ENCODE measurements at regions not wholly inside any gene's neighbourhood (a gene's known extent, or its start where the extent isn't known, plus 50 kb on each side); places are given as distances from the start of the nearest gene placed in this dataset.
A peak's percentile ranks its signal among the peaks of the same experiment; 100 is the strongest.
"Not testable (repeated sequence)": the region's sequence is repeated elsewhere in the genome, so short reads cannot be mapped to it uniquely, and the experiment has no call there.

GRCh38 chr7:65770473-65771225 is 102.2 kb upstream of the VKORC1L1 start:
- Histone ChIP-seq H2AFZ (ENCODE audit: low read length) (peak overlapping the region; percentile 99), H3K23ac (ENCODE audit: low read depth, low read length, poor library complexity) (peak overlapping the region; percentile 91), H3K4me3 (ENCODE audit: low read length in 2 of 2) (peak overlapping the region; percentile 100), H2BK5ac (ENCODE audit: low read length) (peak overlapping the region; percentile 75), H3K9ac (ENCODE audit: low read depth, low read length, poor library complexity) (peak overlapping the region; percentile 97), H3K18ac (ENCODE audit: low read length) (peak overlapping the region; percentile 78), H3K4me2 (ENCODE audit: insufficient read depth, low read length, poor library complexity, severe bottlenecking) (peak overlapping the region; percentile 45), H3K14ac (ENCODE audit: low read length) (peak overlapping the region; percentile 31)
- H2BK12ac ChIP-seq (ENCODE audit: low read length); H3K79me1 ChIP-seq (ENCODE audit: low read depth, low read length); H2BK120ac ChIP-seq (ENCODE audit: low read depth, low read length); H2AK5ac ChIP-seq (ENCODE audit: low read depth, low read length); H4K8ac ChIP-seq (ENCODE audit: low read depth, low read length); H3K4me1 ChIP-seq (ENCODE audit: control insufficient read depth in 2 of 2, insufficient read depth in 1 of 2, low read depth in 1 of 2, low read length in 2 of 2); H4K91ac ChIP-seq (ENCODE audit: low read depth, low read length, poor library complexity); H3K4ac ChIP-seq (ENCODE audit: low read length); H3K27me3 ChIP-seq (ENCODE audit: control insufficient read depth in 3 of 3, insufficient read depth in 3 of 3, low read depth in 1 of 3, low read length in 3 of 3); H3K36me3 ChIP-seq (replicated peaks in 1 of 2; ENCODE audit: control insufficient read depth in 2 of 2, insufficient read depth in 2 of 2, low read length in 2 of 2); H3K9me3 ChIP-seq (replicated peaks in 1 of 2; ENCODE audit: control insufficient read depth in 2 of 2, insufficient read depth in 1 of 2, low read depth in 1 of 2, low read length in 2 of 2); H3K27ac ChIP-seq (replicated peaks; ENCODE audit: low read length); H2BK15ac ChIP-seq (ENCODE audit: low read length): not testable (repeated sequence)
- DNase-seq (ENCODE audit: low spot score), result peak; percentile 80
- WGBS, 2 donors (ENCODE audit: extremely low coverage in 2 of 2, insufficient read length in 2 of 2, insufficient replicate concordance in 1 of 2), result no CpG with 5 or more reads among the region's 44 CpGs

GRCh38 chr7:65771226-65771569 is 101.7 kb upstream of the VKORC1L1 start:
- not testable (repeated sequence) for H3K36me3 ChIP-seq (replicated peaks in 1 of 2; ENCODE audit: control insufficient read depth in 2 of 2, insufficient read depth in 2 of 2, low read length in 2 of 2); H2AK5ac ChIP-seq (ENCODE audit: low read depth, low read length); H3K4me1 ChIP-seq (ENCODE audit: control insufficient read depth in 2 of 2, insufficient read depth in 1 of 2, low read depth in 1 of 2, low read length in 2 of 2); H3K79me1 ChIP-seq (ENCODE audit: low read depth, low read length); H4K91ac ChIP-seq (ENCODE audit: low read depth, low read length, poor library complexity); H3K27me3 ChIP-seq (ENCODE audit: control insufficient read depth in 3 of 3, insufficient read depth in 3 of 3, low read depth in 1 of 3, low read length in 3 of 3); H3K14ac ChIP-seq (ENCODE audit: low read length); H2BK5ac ChIP-seq (ENCODE audit: low read length); H3K23ac ChIP-seq (ENCODE audit: low read depth, low read length, poor library complexity); H4K8ac ChIP-seq (ENCODE audit: low read depth, low read length); H2BK15ac ChIP-seq (ENCODE audit: low read length); H3K4ac ChIP-seq (ENCODE audit: low read length); H3K27ac ChIP-seq (replicated peaks; ENCODE audit: low read length); H3K18ac ChIP-seq (ENCODE audit: low read length); H2BK120ac ChIP-seq (ENCODE audit: low read depth, low read length); H2BK12ac ChIP-seq (ENCODE audit: low read length); H3K9me3 ChIP-seq (replicated peaks in 1 of 2; ENCODE audit: control insufficient read depth in 2 of 2, insufficient read depth in 1 of 2, low read depth in 1 of 2, low read length in 2 of 2); DNase-seq (ENCODE audit: low spot score)
- WGBS, 2 donors (ENCODE audit: extremely low coverage in 2 of 2, insufficient read length in 2 of 2, insufficient replicate concordance in 1 of 2), result no CpG with 5 or more reads among the region's 17 CpGs
- H3K4me2 ChIP-seq (ENCODE audit: insufficient read depth, low read length, poor library complexity, severe bottlenecking), result peak overlapping the region; percentile 25
- H2AFZ ChIP-seq (ENCODE audit: low read length), result peak overlapping the region; percentile 99
- H3K4me3 ChIP-seq (ENCODE audit: low read length in 2 of 2), result peak overlapping the region in 1 of 2 donors; percentile 100
- peak overlapping the region; percentile 70 for H3K9ac ChIP-seq (ENCODE audit: low read depth, low read length, poor library complexity)

GRCh38 chr7:65776677-65777076 is 96.2 kb upstream of the VKORC1L1 start:
- H2AFZ ChIP-seq (ENCODE audit: low read length); H2BK5ac ChIP-seq (ENCODE audit: low read length); H3K4me1 ChIP-seq (ENCODE audit: control insufficient read depth in 2 of 2, insufficient read depth in 1 of 2, low read depth in 1 of 2, low read length in 2 of 2); H4K8ac ChIP-seq (ENCODE audit: low read depth, low read length); H3K4ac ChIP-seq (ENCODE audit: low read length); H2BK12ac ChIP-seq (ENCODE audit: low read length); H3K9me3 ChIP-seq (replicated peaks in 1 of 2; ENCODE audit: control insufficient read depth in 2 of 2, insufficient read depth in 1 of 2, low read depth in 1 of 2, low read length in 2 of 2); H2AK5ac ChIP-seq (ENCODE audit: low read depth, low read length); H3K23ac ChIP-seq (ENCODE audit: low read depth, low read length, poor library complexity); H3K36me3 ChIP-seq (replicated peaks in 1 of 2; ENCODE audit: control insufficient read depth in 2 of 2, insufficient read depth in 2 of 2, low read length in 2 of 2); H4K91ac ChIP-seq (ENCODE audit: low read depth, low read length, poor library complexity); H3K79me1 ChIP-seq (ENCODE audit: low read depth, low read length); DNase-seq (ENCODE audit: low spot score); H2BK120ac ChIP-seq (ENCODE audit: low read depth, low read length); H3K18ac ChIP-seq (ENCODE audit: low read length); H3K27ac ChIP-seq (replicated peaks; ENCODE audit: low read length); H3K27me3 ChIP-seq (ENCODE audit: control insufficient read depth in 3 of 3, insufficient read depth in 3 of 3, low read depth in 1 of 3, low read length in 3 of 3); H3K4me3 ChIP-seq (ENCODE audit: low read length in 2 of 2); H2BK15ac ChIP-seq (ENCODE audit: low read length); H3K9ac ChIP-seq (ENCODE audit: low read depth, low read length, poor library complexity); H3K14ac ChIP-seq (ENCODE audit: low read length); H3K4me2 ChIP-seq (ENCODE audit: insufficient read depth, low read length, poor library complexity, severe bottlenecking): not testable (repeated sequence)
- WGBS, 2 donors (ENCODE audit: extremely low coverage in 2 of 2, insufficient read length in 2 of 2, insufficient replicate concordance in 1 of 2), result no CpG with 5 or more reads among the region's 6 CpGs

- not testable (repeated sequence) for H4K8ac ChIP-seq (ENCODE audit: low read depth, low read length); H3K4ac ChIP-seq (ENCODE audit: low read length); DNase-seq (ENCODE audit: low spot score); H4K91ac ChIP-seq (ENCODE audit: low read depth, low read length, poor library complexity); H2BK15ac ChIP-seq (ENCODE audit: low read length); H3K23ac ChIP-seq (ENCODE audit: low read depth, low read length, poor library complexity); H3K9ac ChIP-seq (ENCODE audit: low read depth, low read length, poor library complexity); H3K18ac ChIP-seq (ENCODE audit: low read length); H2BK120ac ChIP-seq (ENCODE audit: low read depth, low read length); H3K9me3 ChIP-seq (replicated peaks in 1 of 2; ENCODE audit: control insufficient read depth in 2 of 2, insufficient read depth in 1 of 2, low read depth in 1 of 2, low read length in 2 of 2); H2BK12ac ChIP-seq (ENCODE audit: low read length); H2AFZ ChIP-seq (ENCODE audit: low read length); H3K4me3 ChIP-seq (ENCODE audit: low read length in 2 of 2); H3K79me1 ChIP-seq (ENCODE audit: low read depth, low read length); H3K4me2 ChIP-seq (ENCODE audit: insufficient read depth, low read length, poor library complexity, severe bottlenecking); H3K4me1 ChIP-seq (ENCODE audit: control insufficient read depth in 2 of 2, insufficient read depth in 1 of 2, low read depth in 1 of 2, low read length in 2 of 2); H3K14ac ChIP-seq (ENCODE audit: low read length); H2BK5ac ChIP-seq (ENCODE audit: low read length); H3K27ac ChIP-seq (replicated peaks; ENCODE audit: low read length); H3K27me3 ChIP-seq (ENCODE audit: control insufficient read depth in 3 of 3, insufficient read depth in 3 of 3, low read depth in 1 of 3, low read length in 3 of 3); H3K36me3 ChIP-seq (replicated peaks in 1 of 2; ENCODE audit: control insufficient read depth in 2 of 2, insufficient read depth in 2 of 2, low read length in 2 of 2); H2AK5ac ChIP-seq (ENCODE audit: low read depth, low read length)
- WGBS, 2 donors (ENCODE audit: extremely low coverage in 2 of 2, insufficient read length in 2 of 2, insufficient replicate concordance in 1 of 2), result no CpG with 5 or more reads among the region's 5 CpGs
Observed at GRCh38 chr7:65789943-65790342, 82.9 kb upstream of the VKORC1L1 start.

Data from neuronal stem cell (in vitro differentiated cells).